Right lobe of liver (tissue), 4 donors: ENCODE measurements at regions not wholly inside any gene's neighbourhood (a gene's known extent, or its start where the extent isn't known, plus 50 kb on each side); places are given as distances from the start of the nearest gene placed in this dataset.

Experiments
- CTCF ChIP-seq, 4 donors: fragments of 200-600 bp in 3 of 4; fragments of 450-650 bp in 1 of 4; IDR thresholded peaks; one replicate each; pipeline versions ENCODE4 v1.5.1 to v1.8.0; 2016 to 2022; ENCODE audit warnings: antibody characterized with exemption in 4 of 4, mild to moderate bottlenecking in 2 of 4
- POLR2A ChIP-seq: fragments of 450-650 bp; IDR thresholded peaks from one replicate; pipeline ENCODE4 v1.6.1; 2017; ENCODE audit warnings: antibody characterized with exemption, mild to moderate bottlenecking
- donor health status: DM: no; HTN: no; CAD: no.
- donor health status: DM: no; HTN: no; CAD: no.
- donor health status: DM: no; HTN: yes; CAD: no.

GRCh38 chr6:106829451-106829850 is 145.1 kb downstream of the CD24 start:
- no peak for TF ChIP-seq CTCF (IDR thresholded peaks at IDR 0.05)
- TF ChIP-seq POLR2A, result no peak
